ENCODE measurements at regions not wholly inside any gene's neighbourhood (a gene's known extent, or its start where the extent isn't known, plus 50 kb on each side); places are given as distances from the start of the nearest gene placed in this dataset.

DNA sequence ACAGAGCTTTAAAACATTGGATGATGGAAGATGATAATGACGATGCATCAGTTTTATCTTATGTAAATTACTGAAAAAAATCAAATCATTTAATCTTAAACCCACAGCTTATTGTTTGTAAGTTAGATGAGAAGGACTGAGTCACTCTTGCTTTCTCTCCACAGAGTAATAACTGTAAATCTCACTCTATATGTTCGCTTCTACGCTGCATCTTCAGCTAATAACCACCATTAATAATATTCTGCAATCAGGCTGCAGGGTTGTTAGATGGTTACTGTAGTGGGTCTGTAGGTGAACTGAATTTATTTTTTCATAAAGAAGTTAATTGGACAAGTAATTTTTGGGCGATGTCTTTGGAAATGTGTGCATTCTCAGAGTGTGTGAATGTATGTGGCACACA is 260.0 kb downstream of the FAT3 start:
- no peak for DNase-seq

DNA sequence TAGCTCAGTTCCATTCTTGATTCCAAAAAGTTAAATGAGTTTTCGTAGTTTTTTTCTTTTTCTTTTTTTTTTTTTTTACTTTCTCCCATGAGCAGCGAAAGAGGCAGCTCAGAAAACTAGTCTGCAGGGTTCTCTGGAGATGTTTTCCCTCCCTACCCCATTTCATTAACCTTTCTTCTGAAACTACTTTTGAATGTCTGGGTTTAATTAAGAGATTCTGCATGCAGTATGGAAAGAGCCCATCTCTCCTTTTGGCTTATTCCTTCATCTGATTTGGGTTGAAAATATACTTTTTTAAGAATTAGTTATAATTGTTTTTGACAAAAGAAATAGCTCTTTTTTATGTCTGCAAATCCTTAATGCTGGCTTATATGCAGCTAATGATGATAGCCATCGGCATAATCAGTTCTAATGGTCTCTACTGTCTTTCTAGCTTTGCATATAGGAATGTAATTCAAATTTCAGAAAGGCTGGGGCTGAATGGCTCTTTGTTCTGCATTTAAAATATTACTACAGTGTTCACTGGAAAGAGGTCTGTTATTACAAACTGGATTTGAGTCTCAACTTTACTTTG is 265.3 kb downstream of the FAT3 start:
- no peak for DNase-seq

DNA sequence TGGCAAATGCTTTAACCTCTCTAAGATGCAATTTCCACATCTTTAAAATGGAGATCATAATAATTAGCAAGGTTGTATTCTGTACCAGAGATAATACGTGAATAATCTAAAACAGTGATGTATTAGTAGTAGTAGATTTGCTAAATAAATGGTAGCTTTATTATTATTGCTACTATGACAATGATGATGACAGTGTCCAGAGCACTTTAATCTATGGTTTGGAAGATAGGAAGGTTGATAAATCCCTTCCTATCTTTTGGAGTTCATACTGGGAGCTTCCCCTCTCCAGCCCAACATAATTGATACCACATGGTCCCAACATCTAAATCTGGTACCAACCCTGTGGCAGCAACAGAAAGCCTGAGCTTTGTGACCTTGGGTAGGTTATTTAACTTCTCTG is 267.8 kb downstream of the FAT3 start:
- DNase-seq, result no peak

- no peak for DNase-seq
Observed at GRCh38 chr11:92495107-92495793, 270.6 kb downstream of the FAT3 start.

GRCh38 chr11:92500453-92500852 is 275.8 kb downstream of the FAT3 start:
- no peak for DNase-seq

- DNase-seq, result no peak
Observed at GRCh38 chr11:92501066-92501739, 276.6 kb downstream of the FAT3 start.

- DNase-seq, result no peak
Observed at GRCh38 chr11:92504004-92504403, 279.4 kb downstream of the FAT3 start.

- no peak for DNase-seq
Observed at GRCh38 chr11:92504534-92504933, 279.9 kb downstream of the FAT3 start.

DNA sequence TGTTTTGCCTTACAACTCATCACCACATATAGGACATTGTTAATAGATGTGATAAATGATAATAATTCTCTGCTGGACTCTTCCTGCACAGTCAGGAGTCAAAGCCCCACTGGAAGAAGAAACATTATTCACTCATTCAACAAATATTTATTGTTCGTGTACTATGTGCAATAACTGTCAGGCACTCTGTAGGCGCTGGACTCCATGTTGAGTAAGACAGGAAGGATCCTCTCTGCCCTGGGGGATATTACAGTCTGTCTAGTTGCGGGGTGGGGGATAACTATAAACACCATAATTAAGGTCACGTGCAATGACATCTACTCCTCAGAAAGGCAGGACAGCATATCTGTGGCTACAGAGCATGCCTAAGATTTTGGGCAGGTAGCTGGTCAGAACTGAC is 281.1 kb downstream of the FAT3 start:
- no peak for DNase-seq

GRCh38 chr11:92506809-92507336 is 282.3 kb downstream of the FAT3 start:
- no peak for DNase-seq

DNA sequence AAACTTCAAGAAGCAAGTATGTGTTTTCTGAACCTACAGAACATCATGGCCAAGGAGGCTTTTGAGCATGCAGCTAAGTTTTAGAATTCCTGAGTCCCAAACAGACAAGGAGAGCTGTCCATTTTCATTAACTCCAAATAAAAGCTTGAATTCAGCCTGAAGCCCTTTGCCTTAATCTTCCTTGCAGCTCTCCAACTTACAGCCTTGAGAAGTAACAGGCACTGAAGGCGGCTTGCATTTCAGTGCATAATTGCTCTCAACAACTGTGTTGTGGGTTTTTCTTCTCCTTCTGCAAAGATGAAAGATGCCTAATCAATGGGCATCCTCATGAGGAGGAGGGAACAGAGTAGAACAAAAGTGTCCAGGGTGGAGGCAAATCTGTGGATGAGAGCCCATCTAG is 286.0 kb downstream of the FAT3 start:
- no peak for DNase-seq

GRCh38 chr11:92511522-92512203 is 287.0 kb downstream of the FAT3 start:
- DNase-seq, result no peak

DNA sequence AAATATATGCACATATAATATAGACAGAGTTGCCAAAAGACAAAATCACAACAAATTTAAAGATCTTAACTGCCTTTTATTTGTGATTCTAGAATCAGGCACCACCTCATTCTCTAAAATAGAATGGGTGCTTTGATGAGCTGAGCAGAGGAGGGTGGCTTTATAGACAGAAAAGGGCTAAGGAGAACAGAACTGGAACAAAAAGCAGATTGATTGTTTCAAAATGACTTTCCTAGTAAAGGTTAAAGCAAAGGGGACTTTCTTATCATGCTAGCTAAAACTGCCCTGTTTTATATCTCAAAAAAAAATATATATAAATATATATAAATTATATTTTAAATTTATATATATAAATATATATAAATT is 287.6 kb downstream of the FAT3 start:
- no peak for DNase-seq

DNA sequence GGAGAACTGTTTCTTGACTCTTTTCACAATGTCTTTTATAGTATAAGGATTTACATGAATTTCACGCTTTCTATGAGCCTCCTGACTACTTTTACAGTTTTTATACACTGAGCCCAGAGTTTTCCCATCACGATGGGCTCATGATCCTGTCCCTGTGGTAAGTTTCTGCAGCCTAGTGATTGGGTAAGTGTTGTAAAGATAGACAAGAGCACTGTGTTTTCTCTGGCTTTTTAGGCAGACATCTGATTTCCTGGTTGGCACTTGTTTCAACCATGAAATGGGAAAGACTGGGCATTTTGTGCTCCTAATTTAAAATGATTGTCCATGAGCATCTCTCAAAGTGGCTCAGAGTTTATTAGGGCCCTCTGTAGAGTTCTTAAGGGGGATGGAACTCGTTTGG is 299.0 kb downstream of the FAT3 start:
- no peak for DNase-seq

DNA sequence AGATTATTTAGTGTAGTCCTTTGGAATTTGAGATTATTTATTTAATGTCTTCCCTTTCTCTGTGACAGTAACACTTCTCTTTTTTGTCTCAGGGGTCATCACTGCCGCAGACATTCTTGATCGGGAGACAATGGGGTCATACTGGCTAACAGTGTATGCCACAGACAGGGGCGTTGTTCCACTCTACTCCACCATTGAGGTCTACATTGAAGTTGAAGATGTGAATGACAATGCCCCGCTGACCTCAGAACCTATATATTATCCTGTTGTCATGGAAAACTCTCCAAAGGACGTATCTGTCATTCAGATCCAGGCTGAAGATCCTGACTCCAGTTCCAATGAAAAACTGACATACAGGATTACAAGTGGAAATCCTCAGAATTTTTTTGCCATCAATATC is 299.9 kb downstream of the FAT3 start:
- no peak for DNase-seq

DNA sequence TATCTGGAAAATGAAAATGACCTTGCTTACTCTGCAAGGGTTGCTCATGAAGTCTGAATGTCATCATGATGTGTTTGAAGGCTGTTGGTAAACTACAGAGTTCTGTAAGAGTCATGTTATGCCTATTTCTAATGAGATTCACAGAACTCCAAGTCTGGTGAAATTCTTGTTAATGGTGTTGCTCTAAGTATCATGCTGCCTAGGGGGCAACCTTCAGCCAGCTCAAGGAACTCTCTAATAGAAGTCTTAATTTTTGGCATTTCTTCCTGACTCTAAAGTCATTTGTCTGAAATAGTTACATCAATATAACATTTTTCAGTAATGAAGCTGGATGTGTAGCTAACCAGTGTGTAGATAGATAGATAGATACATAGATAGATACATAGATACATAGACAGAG is 302.8 kb downstream of the FAT3 start:
- no peak for DNase-seq

DNA sequence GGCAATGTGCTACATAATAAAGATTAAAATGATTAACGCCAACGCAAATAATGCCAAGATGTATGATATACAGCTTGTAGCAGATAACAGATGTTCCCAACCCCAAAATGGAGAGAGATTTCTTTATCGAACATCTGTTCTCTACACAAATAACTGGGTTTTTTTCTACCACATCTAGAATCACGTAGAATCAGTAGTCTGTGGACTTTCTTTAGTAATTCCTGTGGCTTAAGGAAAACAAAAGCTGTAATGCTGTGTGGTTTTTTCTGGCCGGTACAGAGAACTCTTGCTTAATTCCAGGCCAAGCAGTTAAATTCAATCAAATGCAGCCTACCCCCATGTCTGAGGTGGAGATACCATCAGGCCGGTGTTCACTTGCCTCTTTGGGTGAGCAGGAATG is 303.4 kb downstream of the FAT3 start:
- DNase-seq, result no peak

DNA sequence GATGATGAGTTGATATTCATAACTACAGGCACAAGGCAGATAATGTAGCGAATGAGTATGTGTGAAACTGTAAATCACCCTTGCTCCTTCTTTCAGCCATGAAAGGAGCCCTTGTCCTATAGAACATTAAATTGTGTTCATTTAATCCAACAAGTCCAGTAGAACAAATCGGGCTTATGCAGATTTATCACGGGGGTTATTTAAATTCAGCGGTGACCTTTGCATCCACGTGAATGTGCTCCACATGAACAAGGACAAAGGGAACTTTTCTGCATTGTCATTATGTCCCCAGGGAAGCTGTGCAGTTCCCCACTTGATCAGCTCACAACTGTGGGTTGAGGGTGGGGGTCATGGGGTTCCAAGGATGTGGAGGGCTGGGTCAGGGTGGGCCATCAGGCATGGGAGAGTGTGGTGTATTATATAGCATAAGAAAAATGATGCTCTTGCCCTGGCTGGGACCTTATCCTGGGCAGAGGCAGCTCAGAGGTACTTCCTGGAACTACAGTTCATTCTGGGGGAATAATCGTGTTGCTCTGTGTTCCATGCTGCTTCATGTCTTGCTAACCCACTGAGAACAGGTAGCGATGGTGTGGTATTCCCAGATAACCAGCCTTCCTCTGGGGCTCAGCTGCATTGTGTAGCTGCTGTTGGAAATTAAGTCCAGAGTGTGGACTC is 306.6 kb downstream of the FAT3 start:
- DNase-seq, result no peak

DNA sequence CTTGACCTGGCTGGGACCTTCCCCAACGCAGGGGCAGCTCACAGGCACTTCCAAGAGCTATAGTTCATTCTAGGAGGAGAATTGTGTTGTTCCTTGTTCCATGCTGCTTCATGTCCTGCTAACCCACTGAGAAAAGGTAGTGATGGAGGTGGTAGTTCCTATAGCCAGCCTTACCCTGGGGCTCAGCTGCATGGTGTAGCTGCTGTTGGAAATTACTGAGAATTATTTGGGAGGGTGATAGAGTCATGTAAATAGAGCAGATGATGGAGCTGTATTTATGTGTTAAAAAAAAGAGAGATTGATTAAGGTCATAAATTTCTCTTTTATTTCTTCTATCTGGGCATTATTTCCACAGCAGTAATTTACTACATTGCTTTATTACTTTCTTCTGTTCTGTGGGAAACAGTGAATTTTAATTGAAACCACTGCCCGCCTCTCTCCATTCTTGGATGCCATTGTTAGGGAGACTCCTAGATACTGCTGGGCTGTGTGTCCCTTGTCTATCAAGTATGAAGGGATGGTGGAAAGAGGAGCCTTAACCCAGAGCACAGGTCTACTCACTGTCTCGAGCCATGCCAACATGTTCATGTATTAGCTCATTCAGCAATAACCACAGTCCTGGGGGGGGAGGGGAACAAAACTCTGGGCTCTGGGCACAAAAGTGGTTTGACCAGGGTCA is 309.2 kb downstream of the FAT3 start:
- no peak for DNase-seq

DNA sequence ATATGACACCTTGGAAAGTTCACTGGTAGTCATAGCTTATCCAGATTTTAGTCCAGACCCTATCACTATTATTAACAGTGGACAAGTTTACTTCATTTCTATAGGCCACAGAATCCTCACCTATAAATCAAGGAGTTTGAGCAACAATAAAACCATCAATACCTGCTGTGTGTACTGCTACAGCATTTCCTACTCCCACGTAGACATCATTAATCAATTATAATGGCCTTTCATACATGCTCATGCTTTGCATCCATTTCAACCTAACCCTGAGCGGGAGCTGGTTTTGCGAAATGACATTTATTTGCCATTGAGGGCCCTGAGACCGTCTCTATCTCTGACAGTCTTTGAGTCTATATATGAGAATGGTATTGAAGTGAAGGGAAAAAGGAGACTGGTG is 312.3 kb downstream of the FAT3 start:
- no peak for DNase-seq

GRCh38 chr11:92540096-92540495 is 315.5 kb downstream of the FAT3 start:
- DNase-seq, result no peak

DNA sequence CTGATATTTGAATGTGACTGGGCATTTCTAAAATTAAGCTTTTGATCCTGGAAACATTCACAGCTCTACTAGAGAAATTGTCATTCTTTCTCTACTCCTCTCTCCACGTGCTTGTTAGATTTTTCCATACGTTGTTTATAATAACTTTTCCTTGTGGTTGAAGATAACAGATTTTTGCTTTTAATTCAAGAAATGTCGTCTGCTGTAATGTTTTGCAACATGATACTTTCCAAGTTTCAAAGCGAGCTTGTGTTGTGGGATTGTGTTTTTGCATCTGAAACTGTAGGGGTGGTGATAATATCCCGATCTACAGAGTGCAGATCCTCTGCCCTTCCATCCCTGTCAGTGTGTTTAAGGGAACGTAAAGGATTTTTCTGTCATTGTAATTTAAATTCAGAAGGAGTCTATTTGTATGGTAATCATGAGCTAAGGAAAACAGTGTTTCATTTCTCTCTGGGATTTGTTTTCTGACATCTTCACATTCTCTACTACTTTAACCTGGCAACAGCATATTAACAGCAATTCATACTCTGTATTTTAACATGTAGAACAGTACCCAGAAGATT is 321.4 kb downstream of the FAT3 start:
- no peak for DNase-seq

Measured in femur (tissue), 1 donor.